ENCODE measurements at regions not wholly inside any gene's neighbourhood (a gene's known extent, or its start where the extent isn't known, plus 50 kb on each side); places are given as distances from the start of the nearest gene placed in this dataset.

DNA sequence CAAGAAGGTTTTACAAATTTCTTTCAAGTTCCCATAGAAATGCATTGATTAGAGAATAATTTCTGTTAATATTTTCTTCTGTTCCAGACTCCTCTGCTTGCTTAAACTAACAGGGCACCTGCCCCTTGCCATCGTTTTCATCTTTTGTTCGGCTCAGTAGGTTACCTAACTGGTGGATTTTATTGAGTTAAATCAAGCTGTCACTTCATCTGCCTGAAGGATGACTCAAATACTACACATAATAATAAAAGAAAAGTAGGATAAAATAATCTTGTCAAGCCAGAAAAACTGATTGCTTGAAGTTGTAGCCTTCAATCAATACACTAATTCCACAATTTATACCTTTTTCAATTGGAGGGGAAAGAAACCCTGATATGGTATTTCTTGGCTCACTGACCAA, 234.0 kb downstream of the NR4A2 start:
- intact Hi-C loops (cut with micrococcal nuclease) (no loop called here), in situ Hi-C loops (cut with MboI) (no loop called here)
- no peak for FAIRE-seq
- no peaks in the 10 kb centered on the region for H3K9me1 ChIP-seq (ENCODE audit: control insufficient read depth, insufficient read depth, low read length)
- no peaks in the 10 kb centered on the region for H3K27me3 ChIP-seq (ENCODE audit: control insufficient read depth in 2 of 2, insufficient read depth in 2 of 2, low read length in 2 of 2)
- H3K4me3 ChIP-seq, result no peak overlapping the region
- no peak overlapping the region for H2AFZ ChIP-seq (ENCODE audit: low read depth, low read length)
- no peak for ATAC-seq
- ChIA-PET CTCF (ENCODE audit: low intra/inter-chr PET ratio) (no interaction called here), POLR2A (no interaction called here)
- no peaks in the 10 kb centered on the region for H4K20me1 ChIP-seq (replicated peaks; ENCODE audit: control insufficient read depth, insufficient read depth, low read length)
- no peak overlapping the region for H3K27ac ChIP-seq (ENCODE audit: extremely low read depth, low read depth, low read length)
- H3K79me2 ChIP-seq (ENCODE audit: control insufficient read depth, insufficient read depth, low read length), result no peaks in the 10 kb centered on the region
- 14% methylated on average over 2 of the region's 2 CpGs for WGBS (ENCODE audit: insufficient coverage, low coverage, missing lambda C conversion rate)
- DNase-seq (ENCODE audit: extremely low read depth in 1 of 4, low spot score in 3 of 4), result no peak
- H3K4me2 ChIP-seq (ENCODE audit: insufficient read depth, low read length), result no peak overlapping the region
- H3K36me3 ChIP-seq (ENCODE audit: control insufficient read depth, insufficient read depth, low read length), result no peaks in the 10 kb centered on the region
- BruUV-seq (replicated peaks), result no TSS peak
- no peaks in the 10 kb centered on the region for H3K4me1 ChIP-seq (replicated peaks in 1 of 2; ENCODE audit: control insufficient read depth in 2 of 2, insufficient read depth in 2 of 2, low read length in 2 of 2)
- H3K9me3 ChIP-seq (replicated peaks; ENCODE audit: control insufficient read depth, insufficient read depth, low read depth, low read length), result no peaks in the 10 kb centered on the region
- H3K9ac ChIP-seq (ENCODE audit: insufficient read depth in 1 of 2, low read depth in 2 of 2, low read length in 2 of 2), result no peak overlapping the region
- no peak for TF ChIP-seq PHB2 (IDR thresholded peaks at IDR 0.05; ENCODE audit: low read depth)
- no peak for TF ChIP-seq CBFB (CRISPR knock-in tag; IDR thresholded peaks at IDR 0.05)
- TF ChIP-seq ARNT (IDR thresholded peaks at IDR 0.05), result no peak
- TF ChIP-seq ZKSCAN1 (IDR thresholded peaks at IDR 0.05; ENCODE audit: low read depth, low read length), result no peak
- no peak for TF ChIP-seq NBN (IDR thresholded peaks at IDR 0.05; ENCODE audit: low read depth)
- TF ChIP-seq, protein P1, sequence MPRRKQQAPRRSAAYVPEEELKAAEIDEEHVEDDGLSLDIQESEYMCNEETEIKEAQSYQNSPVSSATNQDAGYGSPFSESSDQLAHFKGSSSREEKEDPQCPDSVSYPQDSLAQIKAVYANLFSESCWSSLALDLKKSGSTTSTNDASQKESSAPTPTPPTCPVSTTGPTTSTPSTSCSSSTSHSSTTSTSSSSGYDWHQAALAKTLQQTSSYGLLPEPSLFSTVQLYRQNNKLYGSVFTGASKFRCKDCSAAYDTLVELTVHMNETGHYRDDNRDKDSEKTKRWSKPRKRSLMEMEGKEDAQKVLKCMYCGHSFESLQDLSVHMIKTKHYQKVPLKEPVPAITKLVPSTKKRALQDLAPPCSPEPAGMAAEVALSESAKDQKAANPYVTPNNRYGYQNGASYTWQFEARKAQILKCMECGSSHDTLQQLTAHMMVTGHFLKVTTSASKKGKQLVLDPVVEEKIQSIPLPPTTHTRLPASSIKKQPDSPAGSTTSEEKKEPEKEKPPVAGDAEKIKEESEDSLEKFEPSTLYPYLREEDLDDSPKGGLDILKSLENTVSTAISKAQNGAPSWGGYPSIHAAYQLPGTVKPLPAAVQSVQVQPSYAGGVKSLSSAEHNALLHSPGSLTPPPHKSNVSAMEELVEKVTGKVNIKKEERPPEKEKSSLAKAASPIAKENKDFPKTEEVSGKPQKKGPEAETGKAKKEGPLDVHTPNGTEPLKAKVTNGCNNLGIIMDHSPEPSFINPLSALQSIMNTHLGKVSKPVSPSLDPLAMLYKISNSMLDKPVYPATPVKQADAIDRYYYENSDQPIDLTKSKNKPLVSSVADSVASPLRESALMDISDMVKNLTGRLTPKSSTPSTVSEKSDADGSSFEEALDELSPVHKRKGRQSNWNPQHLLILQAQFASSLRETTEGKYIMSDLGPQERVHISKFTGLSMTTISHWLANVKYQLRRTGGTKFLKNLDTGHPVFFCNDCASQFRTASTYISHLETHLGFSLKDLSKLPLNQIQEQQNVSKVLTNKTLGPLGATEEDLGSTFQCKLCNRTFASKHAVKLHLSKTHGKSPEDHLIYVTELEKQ (CRISPR knock-in tag; IDR thresholded peaks at IDR 0.05), result no peak
- no peak for TF ChIP-seq ZNF263 (CRISPR knock-in tag; IDR thresholded peaks at IDR 0.05; ENCODE audit: borderline replicate concordance)
- TF ChIP-seq, protein P2, sequence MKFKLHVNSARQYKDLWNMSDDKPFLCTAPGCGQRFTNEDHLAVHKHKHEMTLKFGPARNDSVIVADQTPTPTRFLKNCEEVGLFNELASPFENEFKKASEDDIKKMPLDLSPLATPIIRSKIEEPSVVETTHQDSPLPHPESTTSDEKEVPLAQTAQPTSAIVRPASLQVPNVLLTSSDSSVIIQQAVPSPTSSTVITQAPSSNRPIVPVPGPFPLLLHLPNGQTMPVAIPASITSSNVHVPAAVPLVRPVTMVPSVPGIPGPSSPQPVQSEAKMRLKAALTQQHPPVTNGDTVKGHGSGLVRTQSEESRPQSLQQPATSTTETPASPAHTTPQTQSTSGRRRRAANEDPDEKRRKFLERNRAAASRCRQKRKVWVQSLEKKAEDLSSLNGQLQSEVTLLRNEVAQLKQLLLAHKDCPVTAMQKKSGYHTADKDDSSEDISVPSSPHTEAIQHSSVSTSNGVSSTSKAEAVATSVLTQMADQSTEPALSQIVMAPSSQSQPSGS (CRISPR knock-in tag; IDR thresholded peaks at IDR 0.05), result no peak
- TF ChIP-seq FOSL1 (tag; conservative IDR thresholded peaks at IDR 0.05), result no peak
- TF ChIP-seq, protein P3, sequence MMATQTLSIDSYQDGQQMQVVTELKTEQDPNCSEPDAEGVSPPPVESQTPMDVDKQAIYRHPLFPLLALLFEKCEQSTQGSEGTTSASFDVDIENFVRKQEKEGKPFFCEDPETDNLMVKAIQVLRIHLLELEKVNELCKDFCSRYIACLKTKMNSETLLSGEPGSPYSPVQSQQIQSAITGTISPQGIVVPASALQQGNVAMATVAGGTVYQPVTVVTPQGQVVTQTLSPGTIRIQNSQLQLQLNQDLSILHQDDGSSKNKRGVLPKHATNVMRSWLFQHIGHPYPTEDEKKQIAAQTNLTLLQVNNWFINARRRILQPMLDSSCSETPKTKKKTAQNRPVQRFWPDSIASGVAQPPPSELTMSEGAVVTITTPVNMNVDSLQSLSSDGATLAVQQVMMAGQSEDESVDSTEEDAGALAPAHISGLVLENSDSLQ (IDR thresholded peaks at IDR 0.05), result no peak
- no peak for TF ChIP-seq GTF2E2 (tag; IDR thresholded peaks at IDR 0.05)
- no peak for TF ChIP-seq SIRT6 (IDR thresholded peaks at IDR 0.05; ENCODE audit: low read depth, low read length)
- no peak for TF ChIP-seq ZNF696 (CRISPR knock-in tag; conservative IDR thresholded peaks at IDR 0.05)
- no peak for TF ChIP-seq HMG20A (CRISPR knock-in tag; conservative IDR thresholded peaks at IDR 0.05)
- TF ChIP-seq, protein P4, sequence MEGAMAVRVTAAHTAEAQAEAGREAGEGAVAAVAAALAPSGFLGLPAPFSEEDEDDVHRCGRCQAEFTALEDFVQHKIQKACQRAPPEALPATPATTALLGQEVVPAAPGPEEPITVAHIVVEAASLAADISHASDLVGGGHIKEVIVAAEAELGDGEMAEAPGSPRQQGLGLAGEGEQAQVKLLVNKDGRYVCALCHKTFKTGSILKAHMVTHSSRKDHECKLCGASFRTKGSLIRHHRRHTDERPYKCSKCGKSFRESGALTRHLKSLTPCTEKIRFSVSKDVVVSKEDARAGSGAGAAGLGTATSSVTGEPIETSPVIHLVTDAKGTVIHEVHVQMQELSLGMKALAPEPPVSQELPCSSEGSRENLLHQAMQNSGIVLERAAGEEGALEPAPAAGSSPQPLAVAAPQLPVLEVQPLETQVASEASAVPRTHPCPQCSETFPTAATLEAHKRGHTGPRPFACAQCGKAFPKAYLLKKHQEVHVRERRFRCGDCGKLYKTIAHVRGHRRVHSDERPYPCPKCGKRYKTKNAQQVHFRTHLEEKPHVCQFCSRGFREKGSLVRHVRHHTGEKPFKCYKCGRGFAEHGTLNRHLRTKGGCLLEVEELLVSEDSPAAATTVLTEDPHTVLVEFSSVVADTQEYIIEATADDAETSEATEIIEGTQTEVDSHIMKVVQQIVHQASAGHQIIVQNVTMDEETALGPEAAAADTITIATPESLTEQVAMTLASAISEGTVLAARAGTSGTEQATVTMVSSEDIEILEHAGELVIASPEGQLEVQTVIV (CRISPR knock-in tag; IDR thresholded peaks at IDR 0.05; ENCODE audit: borderline replicate concordance), result no peak

Measured in K562 (cell line).